DOHH2 (cell line): ENCODE measurements at regions not wholly inside any gene's neighbourhood (a gene's known extent, or its start where the extent isn't known, plus 50 kb on each side); places are given as distances from the start of the nearest gene placed in this dataset.
"Not testable (repeated sequence)": the region's sequence is repeated elsewhere in the genome, so short reads cannot be mapped to it uniquely, and the experiment has no call there.

Source experiments
- H3F3A ChIP-seq: fragments of 200-600 bp; sonication (generic), shearing (Covaris generic); 2 replicates; pipeline ENCODE4 v1.6.0; 2016; ENCODE audit warnings: antibody characterized with exemption, mild to moderate bottlenecking; ENCODE audit not compliant: control insufficient read depth, insufficient read depth
- H3K27ac ChIP-seq: fragments of 200-600 bp; sonication (generic); 2 replicates; pipeline ENCODE4 v1.5.1; 2014; ENCODE audit warnings: low read depth, mild to moderate bottlenecking, low read length, moderate library complexity
- H3K27me3 ChIP-seq: fragments of 200-600 bp; sonication (generic); 2 replicates; pipeline ENCODE4 v1.6.1; 2014; ENCODE audit warnings: mild to moderate bottlenecking, low read length, mixed read lengths; ENCODE audit not compliant: control insufficient read depth
- H3K36me3 ChIP-seq: fragments of 200-600 bp; sonication (generic); 2 replicates; pipeline ENCODE4 v1.6.1; 2014; ENCODE audit warnings: mild to moderate bottlenecking, low read length, moderate library complexity, mixed read lengths; ENCODE audit not compliant: control insufficient read depth
- H3K4me1 ChIP-seq: fragments of 200-600 bp; sonication (generic); 2 replicates; pipeline ENCODE4 v1.6.1; 2014; ENCODE audit warnings: mild to moderate bottlenecking, low read length, mixed read lengths; ENCODE audit not compliant: control insufficient read depth
- H3K4me2 ChIP-seq: fragments of 200-600 bp; sonication (generic); 2 replicates; pipeline ENCODE4 v1.6.0; 2014; ENCODE audit warnings: mild to moderate bottlenecking, low read length, moderate library complexity
- H3K4me3 ChIP-seq: fragments of 200-600 bp; sonication (generic); 2 replicates; pipeline ENCODE4 v1.5.1; 2014; ENCODE audit warnings: mild to moderate bottlenecking, low read length, mixed read lengths
- H3K79me2 ChIP-seq: fragments of 200-600 bp; sonication (generic); 2 replicates; pipeline ENCODE4 v1.6.1; 2014; ENCODE audit warnings: mild to moderate bottlenecking, low read length, mixed read lengths; ENCODE audit not compliant: control insufficient read depth
- H3K9me2 ChIP-seq: fragments of 200-600 bp; sonication (generic); replicated peaks from 2 replicates; pipeline ENCODE4 v1.6.1; 2014; ENCODE audit warnings: mild to moderate bottlenecking, low read length, mixed read lengths; ENCODE audit not compliant: control insufficient read depth
- H3K9me3 ChIP-seq: fragments of 200-600 bp; sonication (generic); 2 replicates; pipeline ENCODE4 v1.6.1; 2014; ENCODE audit warnings: antibody characterized with exemption, low read length, mixed read lengths; ENCODE audit not compliant: control insufficient read depth, insufficient read depth
- H4K20me1 ChIP-seq: fragments of 200-600 bp; sonication (generic); 2 replicates; pipeline ENCODE4 v1.6.0; 2014; ENCODE audit warnings: low read depth, mild to moderate bottlenecking, antibody characterized with exemption, low read length, moderate library complexity; ENCODE audit not compliant: control insufficient read depth, insufficient read depth
- CTCF ChIP-seq: fragments of 200-600 bp; sonication (generic); IDR thresholded peaks from one replicate; pipeline ENCODE4 v1.5.1; 2014; ENCODE audit warnings: antibody characterized with exemption, mild to moderate bottlenecking, low read depth, low read length; ENCODE audit not compliant: poor library complexity, severe bottlenecking
- EZH2phosphoT487 ChIP-seq: fragments of 200-600 bp; sonication (generic); IDR thresholded peaks from 2 replicates; pipeline ENCODE4 v1.6.1; 2017; ENCODE audit warnings: borderline replicate concordance, mild to moderate bottlenecking, antibody characterized with exemption, low read length, moderate library complexity, mixed read lengths

- Histone ChIP-seq H3K36me3 (no peaks in the 10 kb centered on the region), H3K4me1 (no peaks in the 10 kb centered on the region), H3K4me2 (no peak overlapping the region), H3K9me2 (no peaks in the 10 kb centered on the region), H3K27ac (no peak overlapping the region), H3F3A (no peaks in the 10 kb centered on the region), H3K79me2 (no peaks in the 10 kb centered on the region), H3K4me3 (no peak overlapping the region), H3K27me3 (no peaks in the 10 kb centered on the region), H3K9me3 (no peaks in the 10 kb centered on the region), H4K20me1 (no peaks in the 10 kb centered on the region)
- no peak for TF ChIP-seq EZH2phosphoT487
- no peak for TF ChIP-seq CTCF
Measured at GRCh38 chr15:35256141-35256540, 171.0 kb upstream of the NANOGP8 start.

GRCh38 chr15:35254908-35255307 is 169.8 kb upstream of the NANOGP8 start:
- not testable (repeated sequence) for H3K9me3 ChIP-seq, H3K27ac ChIP-seq, H3K9me2 ChIP-seq, H3K4me2 ChIP-seq, H3F3A ChIP-seq, H3K4me3 ChIP-seq, H3K79me2 ChIP-seq, H3K4me1 ChIP-seq, H3K27me3 ChIP-seq, H4K20me1 ChIP-seq, H3K36me3 ChIP-seq

GRCh38 chr15:35254062-35254461 is 169.0 kb upstream of the NANOGP8 start:
- Histone ChIP-seq H3K4me3 (no peak overlapping the region), H3K9me2 (no peaks in the 10 kb centered on the region), H3K36me3 (no peaks in the 10 kb centered on the region), H3K4me1 (no peaks in the 10 kb centered on the region), H3K79me2 (no peaks in the 10 kb centered on the region), H3F3A (no peaks in the 10 kb centered on the region), H3K9me3 (no peaks in the 10 kb centered on the region), H3K27me3 (no peaks in the 10 kb centered on the region), H3K27ac (no peak overlapping the region), H4K20me1 (no peaks in the 10 kb centered on the region), H3K4me2 (no peak overlapping the region)
- no peak for TF ChIP-seq EZH2phosphoT487
- no peak for TF ChIP-seq CTCF

GRCh38 chr15:35252351-35252865 is 167.3 kb upstream of the NANOGP8 start:
- H3K4me1 ChIP-seq: no peaks in the 10 kb centered on the region
- H3K27ac ChIP-seq: no peak overlapping the region
- no peaks in the 10 kb centered on the region for H3K9me2 ChIP-seq
- H4K20me1 ChIP-seq: no peaks in the 10 kb centered on the region
- H3F3A ChIP-seq: no peaks in the 10 kb centered on the region
- H3K4me3 ChIP-seq: no peak overlapping the region
- no peaks in the 10 kb centered on the region for H3K36me3 ChIP-seq
- no peaks in the 10 kb centered on the region for H3K27me3 ChIP-seq
- no peak for TF ChIP-seq EZH2phosphoT487
- TF ChIP-seq CTCF: no peak
- H3K79me2 ChIP-seq: no peaks in the 10 kb centered on the region
- no peaks in the 10 kb centered on the region for H3K9me3 ChIP-seq
- no peak overlapping the region for H3K4me2 ChIP-seq
